SK-N-SH (cell line): ENCODE measurements at regions not wholly inside any gene's neighbourhood (a gene's known extent, or its start where the extent isn't known, plus 50 kb on each side); places are given as distances from the start of the nearest gene placed in this dataset.

Source experiments
- CHD2 ChIP-seq: fragments of 150-350 bp; IDR thresholded peaks from 2 replicates; pipeline ENCODE4 v1.6.1; 2018; ENCODE audit warnings: low read length; ENCODE audit not compliant: partially characterized antibody
- CTCF ChIP-seq: fragments of 200-600 bp; sonication (generic); IDR thresholded peaks from 2 replicates; pipeline ENCODE4 v1.6.1; 2017; ENCODE audit warnings: antibody characterized with exemption, mild to moderate bottlenecking, moderate library complexity
- POLR2AphosphoS5 ChIP-seq: IDR thresholded peaks from 2 replicates; pipeline ENCODE4 v1.6.1; 2012; ENCODE audit warnings: low read depth, low read length
- SIN3A ChIP-seq: IDR thresholded peaks from 2 replicates; pipeline ENCODE4 v1.6.1; 2012; ENCODE audit warnings: low read depth, mild to moderate bottlenecking, low read length, moderate library complexity, borderline replicate concordance

DNA sequence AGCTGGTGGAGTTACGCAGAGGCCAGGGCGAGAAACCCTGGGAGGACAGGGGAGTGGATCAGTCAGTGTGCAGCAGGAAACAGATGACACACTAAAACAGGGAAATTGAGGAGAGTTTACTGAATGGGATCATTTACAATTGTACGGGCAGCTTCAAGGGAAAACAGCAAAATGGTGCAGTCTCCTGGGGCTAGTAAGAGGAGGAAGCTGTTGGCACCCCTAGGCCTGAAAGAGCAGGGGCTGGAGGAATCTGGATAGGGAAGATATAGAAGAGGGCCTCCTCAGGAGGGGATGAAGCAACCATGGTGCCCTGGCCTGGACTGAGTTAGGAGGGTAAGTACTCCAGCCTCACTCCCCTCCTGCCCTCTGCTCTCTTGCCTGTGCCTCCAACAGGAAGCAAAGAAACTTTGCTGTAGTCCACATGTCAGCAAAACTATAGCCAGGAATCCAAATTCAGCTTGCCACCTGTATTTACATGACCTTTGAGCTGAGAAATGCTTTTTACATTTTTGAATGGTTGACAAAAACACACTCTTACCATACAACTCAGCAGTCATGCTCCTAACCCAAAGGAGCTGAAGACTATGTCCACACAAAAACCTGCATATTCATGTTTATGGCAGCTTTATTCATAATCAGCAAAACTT lies 52.3 kb upstream of the OPN4 start:
- no peak for TF ChIP-seq CTCF
- TF ChIP-seq CHD2 = no peak
- no peak for TF ChIP-seq POLR2AphosphoS5
- no peak for TF ChIP-seq SIN3A
